C4-2B (cell line): ENCODE measurements at regions not wholly inside any gene's neighbourhood (a gene's known extent, or its start where the extent isn't known, plus 50 kb on each side); places are given as distances from the start of the nearest gene placed in this dataset.

Source experiments
- CTCF ChIP-seq: fragments of 450-650 bp; conservative IDR thresholded peaks from 2 replicates; pipeline ENCODE4 v1.5.1; 2017; ENCODE audit warnings: mild to moderate bottlenecking
- ZFX ChIP-seq: fragments of 450-650 bp; IDR thresholded peaks from 2 replicates; pipeline ENCODE4 v1.6.1; 2017

GRCh38 chr13:67771106-67771505 lies 541.0 kb upstream of the PCDH9 start:
- no peak for TF ChIP-seq CTCF
- TF ChIP-seq ZFX, result no peak
